WERI-Rb-1 (cell line): ENCODE measurements at regions not wholly inside any gene's neighbourhood (a gene's known extent, or its start where the extent isn't known, plus 50 kb on each side); places are given as distances from the start of the nearest gene placed in this dataset.

Experiments used
- DNase-seq: peaks from one replicate; pipeline ENCODE4 v3.0.0-alpha.2; 2020
- H3K27ac ChIP-seq: fragments of 250-450 bp; sonication (Bioruptor Pico); 2 replicates; pipeline ENCODE4 v1.5.1; 2020; ENCODE audit warnings: mild to moderate bottlenecking, moderate library complexity
- H3K27me3 ChIP-seq: fragments of 250-450 bp; sonication (Bioruptor Pico); 2 replicates; pipeline ENCODE4 v1.5.1; 2021; ENCODE audit warnings: mild to moderate bottlenecking, low read depth, moderate library complexity; ENCODE audit not compliant: insufficient read depth, severe bottlenecking
- H3K36me3 ChIP-seq: fragments of 250-450 bp; sonication (Bioruptor Pico); 2 replicates; pipeline ENCODE4 v1.5.1; 2020; ENCODE audit warnings: mild to moderate bottlenecking, moderate library complexity
- H3K4me3 ChIP-seq: 2 replicates; pipeline ENCODE4 v1.5.1; 2011; ENCODE audit warnings: low read depth, mild to moderate bottlenecking, control low read depth, low read length
- H3K9me3 ChIP-seq: fragments of 250-450 bp; sonication (Bioruptor Pico); 2 replicates; pipeline ENCODE4 v1.5.1; 2021; ENCODE audit warnings: mild to moderate bottlenecking, moderate library complexity; ENCODE audit not compliant: severe bottlenecking
- TF ChIP-seq, protein P1 (sequence below): IDR thresholded peaks from 2 replicates; pipeline ENCODE4 v1.5.1; 2011; ENCODE audit warnings: low read depth, mild to moderate bottlenecking, control low read depth, inconsistent platforms, low read length

DNA sequence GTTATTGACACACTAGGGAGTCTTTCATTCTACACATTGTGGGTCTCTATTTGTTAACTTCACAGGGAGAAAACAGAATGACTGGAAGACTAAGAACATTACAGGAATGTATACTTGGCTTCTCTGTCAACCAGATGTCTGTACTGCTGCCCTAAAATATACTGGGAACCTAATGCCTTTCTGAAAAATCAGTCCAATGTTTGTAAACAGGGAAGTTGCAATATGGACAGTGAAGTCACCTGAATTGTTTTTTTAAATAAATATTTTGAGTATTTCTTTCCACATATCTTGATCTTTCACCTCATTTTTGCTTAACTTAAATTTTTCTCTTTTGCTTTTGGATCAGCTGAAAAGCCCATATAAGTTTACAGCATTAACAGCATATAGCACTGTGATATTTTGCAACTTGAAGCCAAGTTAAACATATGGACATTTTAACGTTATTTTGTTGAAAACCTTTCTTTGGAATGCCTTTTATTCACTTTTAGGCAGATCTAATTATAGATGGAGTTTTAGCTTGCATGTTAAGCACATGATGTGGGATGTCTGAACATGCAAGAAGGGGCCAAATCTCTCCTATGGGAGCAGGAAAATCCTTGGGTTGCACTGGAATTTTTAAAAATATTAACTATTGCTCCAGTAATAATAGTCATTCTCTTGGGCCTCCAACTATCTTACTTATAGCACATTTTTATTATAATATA is 137.7 kb upstream of the TWIST2 start:
- Histone ChIP-seq H3K27ac (no peak overlapping the region), H3K4me3 (no peak overlapping the region), H3K36me3 (no peaks in the 10 kb centered on the region), H3K27me3 (peaks cover 75% of the 10 kb centered on the region), H3K9me3 (no peaks in the 10 kb centered on the region)
- TF ChIP-seq, protein P1, sequence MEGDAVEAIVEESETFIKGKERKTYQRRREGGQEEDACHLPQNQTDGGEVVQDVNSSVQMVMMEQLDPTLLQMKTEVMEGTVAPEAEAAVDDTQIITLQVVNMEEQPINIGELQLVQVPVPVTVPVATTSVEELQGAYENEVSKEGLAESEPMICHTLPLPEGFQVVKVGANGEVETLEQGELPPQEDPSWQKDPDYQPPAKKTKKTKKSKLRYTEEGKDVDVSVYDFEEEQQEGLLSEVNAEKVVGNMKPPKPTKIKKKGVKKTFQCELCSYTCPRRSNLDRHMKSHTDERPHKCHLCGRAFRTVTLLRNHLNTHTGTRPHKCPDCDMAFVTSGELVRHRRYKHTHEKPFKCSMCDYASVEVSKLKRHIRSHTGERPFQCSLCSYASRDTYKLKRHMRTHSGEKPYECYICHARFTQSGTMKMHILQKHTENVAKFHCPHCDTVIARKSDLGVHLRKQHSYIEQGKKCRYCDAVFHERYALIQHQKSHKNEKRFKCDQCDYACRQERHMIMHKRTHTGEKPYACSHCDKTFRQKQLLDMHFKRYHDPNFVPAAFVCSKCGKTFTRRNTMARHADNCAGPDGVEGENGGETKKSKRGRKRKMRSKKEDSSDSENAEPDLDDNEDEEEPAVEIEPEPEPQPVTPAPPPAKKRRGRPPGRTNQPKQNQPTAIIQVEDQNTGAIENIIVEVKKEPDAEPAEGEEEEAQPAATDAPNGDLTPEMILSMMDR: no peak
- no peak for DNase-seq

DNA sequence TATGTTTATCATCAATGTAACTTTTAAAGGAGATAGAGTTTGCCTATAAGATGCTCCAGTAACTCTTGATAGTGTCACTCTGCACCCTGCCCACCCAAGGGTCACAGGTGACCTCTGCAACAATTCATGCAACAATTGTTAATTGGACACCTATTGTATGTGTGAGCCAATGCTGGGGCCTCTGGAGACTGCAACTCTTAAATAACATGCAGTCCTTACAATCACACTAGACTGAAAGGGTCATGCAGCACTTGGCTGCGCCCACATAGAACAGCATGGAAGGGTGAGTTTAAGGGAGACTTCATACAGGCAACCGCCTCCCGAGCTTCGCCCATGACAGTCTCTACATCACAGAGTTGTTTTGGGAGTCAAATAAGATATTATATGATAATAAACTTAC is 137.1 kb upstream of the TWIST2 start:
- Histone ChIP-seq H3K4me3 (no peak overlapping the region), H3K27ac (no peak overlapping the region), H3K27me3 (peaks cover 74% of the 10 kb centered on the region), H3K9me3 (no peaks in the 10 kb centered on the region), H3K36me3 (no peaks in the 10 kb centered on the region)
- TF ChIP-seq, protein P1: no peak
- no peak for DNase-seq

GRCh38 chr2:238711346-238711745 is 136.5 kb upstream of the TWIST2 start:
- H3K4me3 ChIP-seq: no peak overlapping the region
- H3K27me3 ChIP-seq: peaks cover 76% of the 10 kb centered on the region
- H3K9me3 ChIP-seq: no peaks in the 10 kb centered on the region
- no peak for DNase-seq
- H3K36me3 ChIP-seq: no peaks in the 10 kb centered on the region
- no peak overlapping the region for H3K27ac ChIP-seq
- TF ChIP-seq, protein P1: no peak

GRCh38 chr2:238712011-238712410 is 135.9 kb upstream of the TWIST2 start:
- Histone ChIP-seq H3K27me3 (peaks cover 80% of the 10 kb centered on the region), H3K4me3 (no peak overlapping the region), H3K9me3 (no peaks in the 10 kb centered on the region), H3K27ac (no peak overlapping the region), H3K36me3 (no peaks in the 10 kb centered on the region)
- TF ChIP-seq, protein P1: no peak
- no peak for DNase-seq

GRCh38 chr2:238713198-238713826 is 134.6 kb upstream of the TWIST2 start:
- TF ChIP-seq, protein P1: no peak
- H3K36me3 ChIP-seq: no peaks in the 10 kb centered on the region
- DNase-seq: no peak
- H3K27ac ChIP-seq: no peak overlapping the region
- H3K9me3 ChIP-seq: no peaks in the 10 kb centered on the region
- H3K27me3 ChIP-seq: peaks cover 71% of the 10 kb centered on the region
- no peak overlapping the region for H3K4me3 ChIP-seq
